ENCODE measurements at regions not wholly inside any gene's neighbourhood (a gene's known extent, or its start where the extent isn't known, plus 50 kb on each side); places are given as distances from the start of the nearest gene placed in this dataset.
"Not testable (repeated sequence)": the region's sequence is repeated elsewhere in the genome, so short reads cannot be mapped to it uniquely, and the experiment has no call there.

- no peak for DNase-seq
These were observed 816.8 kb upstream of the CRIM1 start for GRCh38 chr2:35538796-35539195.

- DNase-seq, result no peak
These were observed 824.9 kb upstream of the CRIM1 start for GRCh38 chr2:35530615-35531135.

GRCh38 chr2:35526741-35527140 is 828.8 kb upstream of the CRIM1 start:
- DNase-seq, result no peak

GRCh38 chr2:35522450-35522849 is 833.1 kb upstream of the CRIM1 start:
- no peak for DNase-seq

GRCh38 chr2:35510636-35511035 is 844.9 kb upstream of the CRIM1 start:
- DNase-seq, result no peak

- DNase-seq, result no peak
These were observed 847.0 kb upstream of the CRIM1 start for GRCh38 chr2:35508601-35509000.

GRCh38 chr2:35504419-35504818 is 851.2 kb upstream of the CRIM1 start:
- no peak for DNase-seq

GRCh38 chr2:35503738-35504199 is 851.8 kb upstream of the CRIM1 start:
- DNase-seq, result no peak

- no peak for DNase-seq
These were observed 852.3 kb upstream of the CRIM1 start for GRCh38 chr2:35503311-35503710.

- no peak for DNase-seq
These were observed 854.5 kb upstream of the CRIM1 start for GRCh38 chr2:35501076-35501475.

GRCh38 chr2:35496022-35496421 is 859.6 kb upstream of the CRIM1 start:
- DNase-seq, result no peak

GRCh38 chr2:35495182-35495581 is 860.4 kb upstream of the CRIM1 start:
- no peak for DNase-seq

GRCh38 chr2:35478121-35478520 is 877.5 kb upstream of the CRIM1 start:
- DNase-seq, result not testable (repeated sequence)

GRCh38 chr2:35468245-35468644 is 887.3 kb upstream of the CRIM1 start:
- no peak for DNase-seq

- DNase-seq, result no peak
These were observed 891.6 kb upstream of the CRIM1 start for GRCh38 chr2:35463805-35464596.

- DNase-seq, result no peak
These were observed 893.2 kb upstream of the CRIM1 start for GRCh38 chr2:35462226-35462998.

- no peak for DNase-seq
These were observed 894.2 kb upstream of the CRIM1 start for GRCh38 chr2:35461406-35461805.

GRCh38 chr2:35454966-35455638 is 900.5 kb upstream of the CRIM1 start:
- DNase-seq, result no peak

- no peak for DNase-seq
These were observed 907.8 kb upstream of the CRIM1 start for GRCh38 chr2:35447821-35448220.

- DNase-seq, result no peak
These were observed 908.4 kb upstream of the CRIM1 start for GRCh38 chr2:35447215-35447614.

GRCh38 chr2:35443087-35443486 is 912.5 kb upstream of the CRIM1 start:
- no peak for DNase-seq

GRCh38 chr2:35441575-35441974 is 914.0 kb upstream of the CRIM1 start:
- DNase-seq, result not testable (repeated sequence)

- DNase-seq, result not testable (repeated sequence)
These were observed 915.3 kb upstream of the CRIM1 start for GRCh38 chr2:35440308-35440707.
